SK-N-SH treated with all-trans-retinoic acid at 6 μM for 48 hours (cell line): ENCODE measurements at regions not wholly inside any gene's neighbourhood (a gene's known extent, or its start where the extent isn't known, plus 50 kb on each side); places are given as distances from the start of the nearest gene placed in this dataset.

Experiments
- RARB ChIP-seq: fragments of 250-450 bp; sonication (Bioruptor Pico); IDR thresholded peaks from 2 replicates; pipeline ENCODE4 v1.8.0; 2021; ENCODE audit warnings: mild to moderate bottlenecking, moderate library complexity
- ZFP3 ChIP-seq: fragments of 250-450 bp; sonication (Bioruptor Pico); IDR thresholded peaks from 2 replicates; pipeline ENCODE4 v1.5.0; 2020; ENCODE audit warnings: mild to moderate bottlenecking, moderate library complexity

DNA sequence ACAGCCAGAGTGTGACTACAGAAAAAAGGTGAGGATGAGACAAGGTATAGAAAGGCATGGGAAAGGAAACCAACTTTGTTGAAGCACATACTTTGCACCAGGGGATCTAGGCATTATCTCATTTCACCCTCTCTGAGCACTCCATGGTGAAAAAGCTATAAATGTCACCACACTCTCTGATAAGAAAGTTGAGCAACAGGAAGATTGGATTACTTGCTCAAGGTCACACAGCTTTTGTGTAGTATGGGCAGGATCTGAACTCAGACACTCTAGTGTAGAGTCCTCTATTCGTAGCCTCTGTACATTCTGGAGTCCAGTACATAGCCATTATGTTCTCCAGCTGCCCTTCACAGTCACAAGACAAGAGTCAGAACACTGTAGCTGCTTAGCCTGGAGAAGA, 163.4 kb upstream of the SEMA6D start:
- no peak for TF ChIP-seq RARB (CRISPR knock-in tag)
- no peak for TF ChIP-seq ZFP3 (CRISPR knock-in tag)
